GM18867 (cell line): ENCODE measurements at regions not wholly inside any gene's neighbourhood (a gene's known extent, or its start where the extent isn't known, plus 50 kb on each side); places are given as distances from the start of the nearest gene placed in this dataset.

Experiments
- ATAC-seq: cut with Tn5 transposase; IDR thresholded peaks from one replicate; pipeline ENCODE4 v1.9.1; 2021; ENCODE audit warnings: mild to moderate bottlenecking, moderate library complexity; ENCODE audit not compliant: unreplicated experiment

DNA sequence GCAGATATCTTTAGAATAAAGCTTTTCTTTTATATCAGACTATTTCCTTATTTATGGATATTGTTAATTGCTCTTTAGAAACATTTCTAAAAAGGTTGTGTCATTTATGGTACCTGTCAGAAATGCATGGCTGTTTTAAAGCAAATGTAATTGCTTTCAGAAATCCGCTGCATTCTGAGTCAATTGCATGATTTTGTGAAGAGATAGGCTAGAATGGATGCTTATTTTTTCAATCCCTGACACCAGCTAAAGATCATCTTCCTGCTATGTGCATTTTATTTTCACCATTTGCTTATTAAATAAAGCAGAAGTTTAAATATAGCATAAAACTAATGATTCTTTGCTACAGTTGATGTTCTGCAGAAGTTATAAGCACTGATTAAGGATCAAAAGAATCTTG is 170.2 kb upstream of the C9orf72 start:
- no peak for ATAC-seq

DNA sequence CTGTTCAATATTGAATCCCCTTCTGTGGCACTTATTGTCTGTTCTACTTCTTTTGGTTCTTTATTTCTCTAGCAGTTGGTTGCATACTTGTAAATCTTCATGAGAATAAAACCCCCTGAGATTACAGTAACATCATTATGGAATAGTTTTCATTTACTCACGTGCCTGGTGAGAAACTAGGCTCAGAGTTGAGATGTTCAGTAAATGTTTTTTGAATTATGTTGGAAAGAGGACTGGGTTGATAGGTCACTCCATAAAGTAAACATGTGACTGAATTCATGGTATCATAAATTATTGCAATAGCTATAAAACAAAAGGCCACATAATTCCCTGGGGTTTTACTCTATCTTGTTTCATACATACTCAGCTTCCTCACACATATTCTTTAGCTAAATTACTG is 174.2 kb upstream of the C9orf72 start:
- ATAC-seq: no peak

DNA sequence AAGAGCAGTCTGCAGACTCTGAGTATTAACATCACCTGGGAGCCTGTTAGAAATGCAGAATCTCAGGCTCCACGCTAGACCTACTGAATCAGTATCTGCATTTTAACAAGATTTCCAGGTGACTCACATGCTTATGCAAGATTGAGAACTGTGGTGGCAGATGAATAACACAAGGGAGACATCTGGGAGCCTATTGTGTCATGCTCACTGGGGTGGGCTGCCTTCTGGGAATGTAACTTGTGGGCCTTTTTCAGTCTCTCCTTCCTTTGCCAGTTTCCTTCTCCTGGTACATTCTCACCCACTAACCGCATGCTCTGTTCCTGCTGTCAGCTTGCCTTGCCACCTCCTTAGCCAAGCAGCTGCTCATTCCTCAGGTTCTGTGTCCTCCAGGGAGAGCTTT is 176.6 kb upstream of the C9orf72 start:
- ATAC-seq: no peak

DNA sequence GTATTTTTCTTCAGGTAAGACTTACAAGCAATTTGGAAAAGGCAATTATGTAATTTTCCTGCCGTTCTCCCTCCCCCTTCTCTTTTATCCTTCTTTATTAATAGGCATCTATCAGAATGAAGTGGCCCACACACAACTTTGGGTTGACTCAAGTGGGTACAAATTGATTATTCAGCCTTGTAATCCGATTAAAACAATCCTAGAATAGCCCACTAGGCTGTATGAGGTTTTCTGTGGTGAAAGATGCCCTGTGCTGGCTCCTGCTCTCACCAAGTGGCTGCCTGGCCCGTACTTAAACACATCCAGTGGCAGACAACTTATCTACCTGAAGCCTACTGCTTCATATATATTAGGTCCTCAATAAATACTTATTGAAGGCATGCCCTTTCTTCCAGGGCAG is 177.3 kb upstream of the C9orf72 start:
- no peak for ATAC-seq

DNA sequence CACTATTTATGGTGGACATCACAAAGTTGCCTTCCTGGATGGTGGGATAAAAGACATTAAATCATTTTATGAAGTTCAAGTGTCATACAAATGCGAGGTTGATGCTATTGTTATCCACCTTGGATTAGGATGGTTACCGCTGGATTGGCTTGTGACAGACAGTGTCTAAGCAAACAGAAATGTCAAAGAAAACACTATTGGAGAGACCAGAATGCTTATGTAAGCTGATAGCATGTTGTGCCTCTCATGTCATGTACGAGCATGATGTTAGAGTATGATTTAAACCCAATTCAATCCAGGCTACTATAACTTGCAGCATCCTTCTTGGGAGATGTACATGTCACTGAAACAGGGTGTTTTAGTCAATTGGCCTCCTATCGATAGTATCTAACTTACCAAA is 178.8 kb upstream of the C9orf72 start:
- no peak for ATAC-seq

DNA sequence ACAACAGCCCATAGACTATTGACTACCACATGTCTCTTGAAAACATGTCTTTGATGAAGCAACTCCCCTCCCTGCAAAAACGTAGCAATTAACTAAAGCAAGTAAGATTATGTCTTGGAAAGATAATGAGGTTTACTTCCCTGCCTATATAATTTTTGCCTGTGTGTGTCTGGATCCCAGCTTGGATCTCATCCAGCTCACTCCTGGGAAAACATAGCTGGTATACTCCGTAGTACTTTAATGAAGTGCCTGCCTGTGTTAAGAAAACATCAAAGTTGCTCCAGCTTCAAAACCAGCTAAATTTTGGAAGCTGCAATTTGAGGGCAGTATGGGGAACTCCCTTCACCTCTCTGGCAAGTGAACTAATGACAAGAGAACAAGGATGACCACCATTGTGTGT is 182.6 kb upstream of the C9orf72 start:
- ATAC-seq: no peak

DNA sequence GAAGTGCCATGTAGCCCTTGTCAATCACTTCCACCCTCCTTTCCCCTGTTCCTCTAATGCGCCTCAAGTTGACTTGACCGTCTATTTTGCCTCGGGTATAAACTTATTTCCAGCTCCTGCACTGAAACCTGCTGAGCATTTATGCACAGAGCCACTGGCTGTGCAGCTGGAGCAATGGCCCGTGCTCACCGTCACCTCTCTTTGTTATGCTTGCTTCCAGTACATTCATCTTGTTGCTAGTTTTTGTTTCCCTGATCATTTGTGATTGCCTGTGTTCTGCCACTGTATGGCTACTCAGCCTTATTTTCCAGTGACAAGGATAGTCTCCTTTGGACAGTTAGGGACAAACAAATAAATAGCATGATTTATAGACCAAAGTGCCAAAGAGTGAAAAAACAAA is 183.1 kb upstream of the C9orf72 start:
- no peak for ATAC-seq

DNA sequence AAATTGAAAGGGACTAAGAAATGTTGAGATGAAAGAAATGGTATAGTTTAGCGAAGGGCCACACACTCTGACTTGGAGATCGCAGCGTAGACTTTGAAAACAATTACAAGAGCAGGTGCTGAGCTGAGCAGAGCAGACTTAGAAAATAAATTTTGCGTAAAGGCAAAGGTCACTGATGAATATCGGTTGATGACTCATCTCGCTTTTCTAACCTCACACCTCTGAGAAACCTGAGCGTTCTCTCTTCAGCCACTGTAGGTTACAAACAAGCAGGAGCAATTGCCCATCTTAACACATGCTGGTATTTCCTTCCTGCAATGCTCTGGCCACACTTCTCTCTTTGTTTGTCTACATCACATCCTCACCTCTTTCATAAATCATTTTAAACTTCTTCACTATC is 190.6 kb upstream of the C9orf72 start:
- peak; percentile 83 for ATAC-seq

DNA sequence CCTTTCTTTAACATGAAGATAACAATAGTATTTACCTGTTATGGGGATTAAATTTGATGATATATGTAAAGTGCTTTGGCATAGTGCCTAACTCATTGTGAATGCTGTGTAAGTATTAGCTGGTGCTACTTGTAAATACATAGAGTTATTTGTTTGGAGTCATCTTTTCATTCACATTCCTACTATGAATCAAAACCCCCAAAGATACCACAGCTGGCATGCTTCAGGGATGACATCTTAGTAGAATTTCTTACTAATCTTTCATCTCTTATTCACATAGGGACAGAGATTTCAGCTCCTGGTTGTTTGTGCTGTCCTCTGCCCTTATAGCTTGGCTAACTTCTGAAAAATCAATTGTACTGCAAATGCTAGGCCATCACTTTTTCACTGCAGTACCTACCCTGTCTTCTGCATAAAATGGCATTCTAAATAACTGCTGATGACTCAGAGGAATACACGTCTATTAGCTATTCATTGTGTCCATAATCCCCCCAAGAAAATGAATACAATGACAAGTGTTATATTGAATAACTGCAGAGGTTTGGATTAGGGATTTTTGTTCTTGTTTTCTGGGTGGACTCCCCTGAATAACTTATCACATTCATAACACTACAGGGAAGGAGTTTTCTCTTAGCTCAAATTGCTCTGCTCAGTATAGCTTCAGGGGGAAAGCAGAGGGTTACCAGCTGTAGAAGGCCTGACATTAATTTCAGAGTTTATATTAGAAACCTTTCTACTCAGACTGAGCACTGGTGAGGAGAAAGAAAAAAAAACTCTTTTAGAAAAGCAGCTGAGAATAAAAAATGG is 192.2 kb upstream of the C9orf72 start:
- ATAC-seq: no peak

DNA sequence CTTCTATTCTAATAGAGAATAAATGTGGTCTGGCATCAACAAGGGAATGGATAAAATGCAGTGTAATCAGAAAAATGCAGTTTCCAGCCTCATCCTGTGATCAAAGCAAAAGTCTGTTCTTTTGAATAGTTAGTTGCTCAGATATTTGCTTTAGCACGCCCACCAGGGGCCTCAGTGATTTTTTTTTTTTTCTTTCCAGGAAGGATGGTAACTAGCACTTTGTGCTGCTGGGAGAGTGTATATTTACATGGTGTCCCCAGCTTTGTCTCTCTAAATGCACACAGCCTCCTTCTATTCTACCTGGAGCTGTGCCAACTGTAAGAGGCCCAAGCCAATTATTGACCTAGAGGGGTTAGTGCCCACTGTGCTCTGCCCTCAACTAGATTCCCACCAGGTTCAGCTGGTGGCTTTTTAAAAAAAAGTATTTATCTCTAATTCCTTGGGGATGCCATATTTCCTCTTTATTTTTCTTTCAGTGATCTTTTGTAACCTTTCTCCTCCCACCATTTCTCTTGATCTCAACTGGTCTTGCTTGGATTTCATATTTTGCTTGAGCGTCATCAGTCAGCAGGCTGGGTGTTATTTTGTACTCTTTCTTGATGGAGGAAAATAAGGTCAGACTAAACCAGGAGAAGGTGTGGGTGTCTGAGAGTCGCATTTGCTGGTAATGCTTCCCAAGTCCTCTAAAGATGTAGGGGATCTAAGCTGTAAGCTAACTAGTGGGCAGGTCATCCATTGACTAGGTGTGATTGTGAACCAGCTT is 193.0 kb upstream of the C9orf72 start:
- ATAC-seq: no peak

DNA sequence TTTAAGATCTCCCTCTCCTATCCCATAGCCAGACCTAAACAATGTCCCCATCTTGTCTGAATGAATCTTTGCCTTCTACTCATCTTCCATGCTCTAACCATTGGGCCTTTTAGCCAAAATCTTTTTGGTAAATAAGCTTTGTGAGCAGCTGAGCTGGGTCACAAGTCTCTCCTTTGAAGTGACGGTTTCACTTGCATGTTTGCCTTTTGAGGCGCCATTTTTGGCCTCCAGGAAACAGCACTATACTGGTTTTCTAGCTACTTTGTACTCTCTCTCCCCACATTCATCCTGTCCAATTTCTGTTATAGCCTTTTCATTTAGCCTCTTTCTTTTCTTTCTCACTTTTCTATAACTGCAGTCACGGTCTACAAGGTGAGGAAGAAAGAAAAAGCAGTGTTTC is 195.5 kb upstream of the C9orf72 start:
- no peak for ATAC-seq

DNA sequence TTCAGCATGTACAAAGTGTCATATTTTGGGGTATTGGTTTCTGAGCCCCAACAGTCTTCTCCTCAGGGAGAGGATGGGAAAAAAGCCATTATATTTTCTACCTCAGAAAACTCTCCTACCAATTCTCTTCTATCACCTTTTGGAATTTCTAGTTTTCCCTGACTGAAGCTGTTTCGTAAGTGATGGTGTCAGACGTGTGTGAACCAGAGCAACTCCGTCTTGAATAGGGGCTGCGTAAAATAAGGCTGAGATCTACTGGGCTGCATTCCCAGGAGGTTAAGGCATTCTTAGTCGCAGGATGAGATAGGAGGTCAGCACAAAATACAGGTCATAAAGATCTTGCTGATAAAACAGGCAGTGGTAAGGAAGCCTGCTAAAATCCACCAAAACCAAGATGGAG is 197.3 kb upstream of the C9orf72 start:
- ATAC-seq: no peak

DNA sequence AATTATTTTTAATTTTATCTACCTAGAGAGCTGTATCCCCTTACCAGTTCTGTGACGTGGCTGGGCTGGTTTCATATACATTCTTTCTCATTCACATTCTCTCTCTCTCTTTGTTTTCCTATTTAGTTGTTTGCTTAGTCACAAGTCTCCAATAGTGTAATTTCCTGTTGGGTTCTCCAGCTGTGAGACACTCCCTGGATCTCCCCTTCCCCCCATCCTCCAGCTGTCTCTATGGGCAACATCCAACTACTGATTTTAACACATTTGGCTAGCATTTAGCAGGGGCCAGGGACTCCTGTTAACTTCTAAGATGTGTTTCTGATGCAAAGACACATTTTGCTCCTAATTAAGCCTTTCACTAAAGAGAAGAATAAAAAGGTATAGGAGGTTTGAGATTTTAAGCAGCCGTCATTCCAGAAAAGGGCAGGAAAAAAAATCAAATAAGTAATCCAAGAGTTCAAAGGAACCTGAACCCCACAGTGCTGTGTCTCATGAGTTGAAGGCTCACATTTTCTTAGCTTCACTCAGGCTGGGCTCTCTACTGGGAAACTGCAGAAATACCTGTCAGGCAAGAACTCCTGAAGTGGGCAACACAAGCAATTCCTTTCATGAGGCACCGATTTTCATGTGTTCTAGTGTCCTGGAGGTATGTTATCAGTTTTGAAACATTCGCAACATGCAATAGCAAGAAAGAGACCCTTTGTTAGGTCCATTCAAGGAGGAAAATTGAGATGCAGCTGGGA is 198.7 kb upstream of the C9orf72 start:
- ATAC-seq: no peak

DNA sequence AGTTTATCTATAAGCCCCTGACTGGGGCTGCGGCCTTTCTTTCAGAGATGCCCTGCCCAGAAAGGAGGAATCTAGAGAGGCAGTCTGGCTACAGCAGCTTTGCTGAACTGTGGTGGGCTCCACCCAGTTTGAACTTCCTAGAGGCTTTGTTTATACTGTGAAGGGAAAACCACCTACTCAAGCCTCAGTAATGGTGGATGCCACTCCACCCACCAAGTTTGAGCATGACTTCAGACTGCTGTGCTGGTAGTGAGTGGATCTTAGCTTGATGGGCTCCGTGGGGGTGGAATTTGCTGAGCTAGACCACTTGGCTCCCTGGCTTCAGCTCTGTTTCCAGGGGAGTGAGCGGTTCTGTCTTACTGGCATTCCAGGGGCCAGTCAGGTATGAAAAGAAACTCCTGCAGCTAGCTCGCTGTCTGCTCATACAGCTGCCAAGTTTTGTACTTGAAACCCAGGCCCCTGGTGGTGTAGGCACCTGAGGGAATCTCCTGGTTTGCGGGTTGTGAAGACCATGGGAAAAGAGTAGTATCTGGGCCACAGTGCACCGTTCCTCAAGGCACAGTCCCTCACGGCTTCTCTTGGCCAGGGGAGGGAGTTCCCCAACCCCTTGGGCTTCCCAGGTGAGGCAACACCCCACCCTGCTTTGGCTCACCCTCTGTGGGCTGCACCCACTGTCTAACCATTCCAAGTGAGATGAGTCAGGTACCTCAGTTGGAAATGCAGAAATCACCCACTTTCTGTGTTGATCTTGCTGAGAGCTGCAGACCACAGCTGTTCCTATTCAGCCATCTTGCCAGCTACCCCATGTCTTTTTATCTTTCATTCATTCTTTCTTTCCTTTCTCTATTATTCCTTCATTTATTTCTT is 211.8 kb upstream of the C9orf72 start:
- ATAC-seq: peak; percentile 45

DNA sequence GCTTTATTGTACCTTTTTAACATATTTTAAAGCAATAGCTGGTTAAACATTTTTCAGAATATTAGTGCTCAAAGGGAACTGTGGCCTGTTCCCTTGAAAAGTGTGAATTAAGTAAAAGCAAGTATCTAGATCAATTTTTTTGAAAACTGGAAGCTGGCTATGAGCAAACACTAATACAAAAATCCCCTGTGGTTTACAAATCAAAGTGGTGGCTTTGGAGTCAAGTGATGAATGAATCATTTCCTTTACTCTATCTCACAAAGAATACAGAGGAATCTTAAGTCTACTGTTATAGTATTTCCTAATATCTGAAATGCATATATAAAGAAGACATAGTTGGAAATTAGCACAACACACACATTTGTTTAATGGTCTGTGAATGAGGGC is 212.4 kb upstream of the C9orf72 start:
- peak; percentile 71 for ATAC-seq

DNA sequence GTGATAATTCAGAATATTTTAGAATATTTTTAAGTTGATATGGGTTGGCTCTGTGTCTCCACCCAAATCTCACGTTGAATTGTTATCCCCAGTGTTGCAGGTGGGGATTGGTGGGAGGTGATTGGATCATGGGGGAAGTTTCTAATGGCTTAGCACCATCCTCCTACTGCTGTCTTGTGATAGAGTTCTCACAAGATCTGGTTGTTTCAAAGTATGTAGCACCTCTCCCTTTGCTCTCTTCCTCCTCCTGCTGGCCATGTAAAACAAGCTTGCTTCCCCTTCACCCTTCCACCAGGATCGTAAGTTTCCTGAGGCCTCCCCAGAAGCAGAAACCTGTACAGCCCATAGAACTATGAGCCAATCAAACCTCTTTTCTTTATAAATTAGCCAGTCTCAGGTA is 214.6 kb upstream of the C9orf72 start:
- ATAC-seq: no peak

DNA sequence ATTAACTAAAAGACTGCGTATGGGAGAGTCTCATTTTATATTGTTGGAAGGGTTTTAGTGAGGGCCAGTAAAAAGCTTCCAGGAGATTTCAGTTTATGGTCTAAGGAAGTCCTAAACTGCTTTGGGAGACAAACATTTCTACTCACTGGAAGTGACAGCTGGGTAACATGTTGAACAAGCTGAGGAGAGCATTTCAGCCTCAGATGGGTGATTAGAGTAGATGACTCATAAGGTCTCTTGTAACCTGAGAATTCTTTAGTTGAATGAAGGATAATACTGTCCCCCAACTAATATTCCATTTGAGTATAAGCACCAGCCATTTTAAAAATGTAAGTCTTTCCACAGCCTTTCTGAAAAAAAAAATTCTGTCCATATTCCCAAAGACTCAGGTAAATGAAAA is 218.0 kb upstream of the C9orf72 start:
- ATAC-seq: no peak

DNA sequence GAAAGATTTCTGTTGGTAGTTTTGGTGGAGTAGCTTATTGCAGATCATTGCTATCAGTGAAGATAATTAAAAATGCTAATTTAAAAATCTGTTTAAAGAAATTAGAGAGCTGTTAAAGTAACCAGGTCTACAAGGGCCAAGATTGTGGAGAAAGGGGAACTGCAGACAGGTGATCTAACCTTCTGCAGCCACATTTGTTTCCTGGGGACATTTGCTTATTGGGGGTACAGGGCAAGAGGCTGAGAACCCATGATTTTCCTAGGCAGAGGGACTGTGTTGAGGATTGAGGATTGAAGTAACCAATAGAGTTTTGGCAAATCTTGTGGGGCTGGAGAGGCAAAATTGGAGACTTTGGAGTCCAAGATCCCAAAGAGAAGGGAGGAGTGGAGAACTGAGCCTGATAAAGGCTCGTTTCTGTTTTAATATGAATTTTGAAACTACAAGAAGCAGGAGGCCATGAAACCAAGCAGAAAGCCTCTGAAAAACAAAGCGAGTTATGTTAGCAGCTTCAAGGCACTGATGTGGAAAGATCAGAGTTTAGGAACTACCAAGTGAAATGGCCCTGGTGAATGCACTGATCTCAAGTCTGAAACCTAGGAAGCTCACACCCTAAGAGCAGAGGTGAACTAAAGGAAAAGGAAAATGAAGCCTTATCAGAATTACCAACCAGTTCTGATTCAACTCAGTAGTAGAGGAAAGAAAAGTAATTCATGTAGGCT is 219.8 kb upstream of the C9orf72 start:
- ATAC-seq: no peak

DNA sequence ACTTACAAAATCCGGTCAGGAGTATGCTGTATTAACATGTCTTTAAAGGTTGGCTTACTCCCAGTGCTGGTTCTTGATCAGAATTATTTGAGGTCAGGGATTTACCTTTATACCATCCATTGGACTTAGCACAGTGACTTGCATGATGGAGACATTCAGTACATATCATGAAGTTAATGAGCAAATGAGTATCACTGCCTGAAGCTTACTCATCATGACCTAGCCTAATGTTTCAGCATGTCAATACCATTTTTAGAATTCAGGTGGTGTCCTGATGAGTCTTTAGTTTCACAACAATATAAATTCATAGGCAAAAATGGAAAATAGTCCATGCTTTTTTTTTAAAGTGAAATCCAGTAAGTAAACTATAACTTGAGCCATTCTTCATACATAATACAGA is 226.0 kb upstream of the C9orf72 start:
- no peak for ATAC-seq

DNA sequence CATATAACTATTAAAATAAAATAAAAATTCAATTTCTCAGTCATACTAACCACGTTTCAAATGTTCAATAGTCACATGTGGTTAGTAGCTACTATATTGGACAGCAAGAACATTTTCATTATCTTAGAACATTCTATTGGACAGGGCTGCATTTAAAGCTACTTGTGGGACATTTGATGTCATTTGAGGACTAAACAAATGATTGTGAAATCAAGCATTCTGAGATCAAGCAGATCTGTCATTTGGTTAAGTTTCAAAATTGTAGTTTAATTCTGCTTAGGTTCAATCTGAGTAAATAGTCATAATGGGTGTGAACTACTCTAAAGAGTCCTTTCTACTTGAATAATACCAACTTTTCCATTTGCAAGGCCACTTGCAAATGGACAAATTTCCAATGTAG is 226.9 kb upstream of the C9orf72 start:
- no peak for ATAC-seq
